ENCODE measurements at regions not wholly inside any gene's neighbourhood (a gene's known extent, or its start where the extent isn't known, plus 50 kb on each side); places are given as distances from the start of the nearest gene placed in this dataset.
"Not testable (repeated sequence)": the region's sequence is repeated elsewhere in the genome, so short reads cannot be mapped to it uniquely, and the experiment has no call there.

GRCh38 chr2:122341007-122341406, 585.6 kb downstream of the TSN start:
- Mint-ChIP-seq H3K36me3 (ENCODE audit: low read depth) (no peaks in the 10 kb centered on the region), H3K4me3 (no peak overlapping the region), H3K27me3 (ENCODE audit: low read depth) (no peaks in the 10 kb centered on the region), H3K9me3 (no peaks in the 10 kb centered on the region), H3K4me1 (ENCODE audit: low read depth) (no peaks in the 10 kb centered on the region), H3K27ac (no peak overlapping the region)

GRCh38 chr2:122352151-122352550, 596.7 kb downstream of the TSN start:
- H3K36me3 Mint-ChIP-seq (ENCODE audit: low read depth); H3K4me3 Mint-ChIP-seq; H3K9me3 Mint-ChIP-seq; H3K27me3 Mint-ChIP-seq (ENCODE audit: low read depth); H3K4me1 Mint-ChIP-seq (ENCODE audit: low read depth); H3K27ac Mint-ChIP-seq: not testable (repeated sequence)

DNA sequence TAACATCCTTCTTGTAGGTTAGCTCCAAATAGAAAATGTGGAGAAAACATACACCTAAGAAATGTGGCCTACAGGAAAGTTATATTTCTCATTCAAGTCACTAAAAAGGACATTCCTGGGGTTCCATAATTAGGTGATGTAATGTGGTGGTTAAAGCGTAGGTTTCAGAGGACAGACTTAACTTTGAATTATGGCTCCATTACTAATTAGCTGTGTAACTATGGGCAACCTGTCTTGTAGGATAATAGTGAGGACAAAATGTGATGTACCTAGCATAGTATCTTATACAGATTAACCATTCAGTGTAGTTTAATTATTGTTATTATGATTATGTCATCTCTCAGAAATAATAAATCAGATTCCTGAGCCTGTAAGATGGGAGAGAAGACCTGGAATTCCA, 602.5 kb downstream of the TSN start:
- no peaks in the 10 kb centered on the region for H3K27me3 Mint-ChIP-seq (ENCODE audit: low read depth)
- no peaks in the 10 kb centered on the region for H3K4me1 Mint-ChIP-seq (ENCODE audit: low read depth)
- no peak overlapping the region for H3K4me3 Mint-ChIP-seq
- H3K9me3 Mint-ChIP-seq = no peaks in the 10 kb centered on the region
- no peak overlapping the region for H3K27ac Mint-ChIP-seq
- no peaks in the 10 kb centered on the region for H3K36me3 Mint-ChIP-seq (ENCODE audit: low read depth)

GRCh38 chr2:122358729-122359128, 603.3 kb downstream of the TSN start:
- H3K36me3 Mint-ChIP-seq (ENCODE audit: low read depth) = no peaks in the 10 kb centered on the region
- H3K4me1 Mint-ChIP-seq (ENCODE audit: low read depth) = no peaks in the 10 kb centered on the region
- H3K27ac Mint-ChIP-seq = no peak overlapping the region
- H3K27me3 Mint-ChIP-seq (ENCODE audit: low read depth) = no peaks in the 10 kb centered on the region
- no peak overlapping the region for H3K4me3 Mint-ChIP-seq
- H3K9me3 Mint-ChIP-seq = no peaks in the 10 kb centered on the region

DNA sequence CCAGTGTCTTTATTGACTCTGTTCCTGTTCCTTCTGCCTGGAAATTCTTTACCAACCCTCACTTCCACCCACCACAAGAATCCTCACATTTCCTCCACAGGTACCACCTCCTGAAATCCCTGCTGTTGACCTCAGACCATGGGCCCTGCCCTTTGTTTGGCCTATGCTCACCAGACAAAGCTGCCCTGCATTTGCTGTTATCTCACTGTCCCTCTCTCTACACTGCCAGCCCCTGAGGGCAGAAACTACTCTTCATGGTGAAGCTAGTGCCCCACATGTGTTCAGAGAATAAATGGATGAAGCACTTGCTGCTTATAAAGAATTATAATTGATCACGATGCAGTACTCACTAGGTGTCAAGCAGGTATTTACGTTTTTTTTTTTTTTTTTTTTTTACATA, 608.4 kb downstream of the TSN start:
- H3K27me3 Mint-ChIP-seq (ENCODE audit: low read depth) = no peaks in the 10 kb centered on the region
- no peaks in the 10 kb centered on the region for H3K9me3 Mint-ChIP-seq
- H3K36me3 Mint-ChIP-seq (ENCODE audit: low read depth) = no peaks in the 10 kb centered on the region
- no peaks in the 10 kb centered on the region for H3K4me1 Mint-ChIP-seq (ENCODE audit: low read depth)
- no peak overlapping the region for H3K4me3 Mint-ChIP-seq
- H3K27ac Mint-ChIP-seq = no peak overlapping the region

DNA sequence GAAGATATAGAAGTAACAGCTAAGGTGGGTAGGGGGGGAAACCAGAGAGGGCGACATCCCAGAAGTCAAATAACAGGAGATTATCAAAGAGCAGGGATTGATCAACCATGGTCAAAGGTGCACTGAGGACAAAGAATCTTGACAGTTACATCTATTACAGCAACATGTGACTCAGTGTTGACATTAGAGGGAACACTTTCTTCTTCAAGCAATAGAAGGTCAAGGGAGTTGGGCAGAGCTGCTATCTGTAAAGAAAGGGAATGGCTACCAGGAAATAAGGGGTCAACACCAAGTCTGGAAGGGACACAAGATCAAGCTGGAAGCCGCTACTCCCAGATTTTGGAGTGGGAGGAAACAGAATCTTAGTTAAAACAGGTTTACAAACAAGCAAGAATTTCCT, 611.0 kb downstream of the TSN start:
- no peak overlapping the region for H3K27ac Mint-ChIP-seq
- H3K36me3 Mint-ChIP-seq (ENCODE audit: low read depth) = no peaks in the 10 kb centered on the region
- H3K4me3 Mint-ChIP-seq = no peak overlapping the region

DNA sequence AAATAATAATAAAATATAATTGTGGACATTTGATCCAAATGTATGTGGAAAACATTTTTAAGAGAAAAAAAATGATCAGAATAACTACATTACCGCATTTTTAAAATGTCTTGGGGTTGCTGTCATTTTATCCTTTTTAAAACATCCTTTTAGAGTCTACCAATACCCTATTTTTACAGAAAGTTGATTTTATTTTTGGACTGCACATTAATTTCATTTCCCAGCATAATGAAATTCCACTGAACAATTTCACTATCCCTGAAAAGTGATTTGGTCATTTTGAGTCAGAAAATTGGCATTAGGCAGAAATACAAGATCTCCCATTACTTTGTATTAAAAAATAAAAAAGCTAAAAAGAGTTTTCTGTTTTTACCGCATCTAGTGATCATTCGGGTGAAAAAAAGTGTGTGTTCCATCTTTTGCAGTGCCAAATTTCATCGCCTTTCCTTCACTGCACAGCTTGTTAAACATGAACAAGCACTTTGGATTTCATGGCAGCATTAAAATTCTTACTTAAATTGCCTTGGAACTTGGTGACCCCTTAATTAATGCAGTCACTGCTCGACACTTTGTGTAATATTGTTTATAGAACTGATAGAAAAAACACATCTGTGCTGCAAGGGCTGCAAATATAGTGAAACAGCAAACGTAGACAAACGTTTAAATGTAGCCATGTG, 611.7 kb downstream of the TSN start:
- Mint-ChIP-seq H3K27me3 (ENCODE audit: low read depth) (no peaks in the 10 kb centered on the region), H3K4me1 (ENCODE audit: low read depth) (no peaks in the 10 kb centered on the region), H3K4me3 (no peak overlapping the region)

More for the DNA sequence above, 611.0 kb downstream of the TSN start:
- Mint-ChIP-seq H3K9me3 (no peaks in the 10 kb centered on the region), H3K4me1 (ENCODE audit: low read depth) (no peaks in the 10 kb centered on the region), H3K27me3 (ENCODE audit: low read depth) (no peaks in the 10 kb centered on the region)

GRCh38 chr2:122367646-122368010, 612.2 kb downstream of the TSN start:
- no peak overlapping the region for H3K27ac Mint-ChIP-seq
- no peaks in the 10 kb centered on the region for H3K27me3 Mint-ChIP-seq (ENCODE audit: low read depth)
- H3K4me3 Mint-ChIP-seq = no peak overlapping the region
- H3K9me3 Mint-ChIP-seq = no peaks in the 10 kb centered on the region
- H3K4me1 Mint-ChIP-seq (ENCODE audit: low read depth) = no peaks in the 10 kb centered on the region
- no peaks in the 10 kb centered on the region for H3K36me3 Mint-ChIP-seq (ENCODE audit: low read depth)

More for the DNA sequence above, 611.7 kb downstream of the TSN start:
- Mint-ChIP-seq H3K36me3 (ENCODE audit: low read depth) (no peaks in the 10 kb centered on the region), H3K9me3 (no peaks in the 10 kb centered on the region), H3K27ac (no peak overlapping the region)

GRCh38 chr2:122368576-122369243, 613.3 kb downstream of the TSN start:
- no peaks in the 10 kb centered on the region for H3K36me3 Mint-ChIP-seq (ENCODE audit: low read depth)

DNA sequence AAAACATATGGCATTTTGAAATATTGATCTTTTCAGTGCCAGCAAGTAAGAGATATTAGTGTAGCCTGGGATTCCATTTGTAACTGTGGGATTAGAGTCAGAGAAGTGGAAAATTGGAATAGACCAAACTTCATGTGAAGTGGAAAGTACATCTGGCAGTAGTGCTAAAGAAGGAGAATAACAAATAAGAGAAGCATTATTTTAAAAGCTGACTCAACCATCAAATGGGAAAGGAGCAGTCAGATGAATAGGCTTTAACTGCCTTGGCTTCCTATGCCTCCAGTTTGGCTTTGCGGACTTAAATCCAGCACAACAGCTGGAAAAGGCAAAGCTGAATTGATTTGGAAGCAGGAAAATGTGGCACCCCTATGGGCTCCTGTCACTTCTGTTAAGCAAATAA, 623.1 kb downstream of the TSN start:
- Mint-ChIP-seq H3K36me3 (ENCODE audit: low read depth) (no peaks in the 10 kb centered on the region), H3K27ac (no peak overlapping the region), H3K27me3 (ENCODE audit: low read depth) (no peaks in the 10 kb centered on the region), H3K4me3 (no peak overlapping the region), H3K9me3 (no peaks in the 10 kb centered on the region), H3K4me1 (ENCODE audit: low read depth) (no peaks in the 10 kb centered on the region)

More at GRCh38 chr2:122368576-122369243, 613.3 kb downstream of the TSN start:
- Mint-ChIP-seq H3K4me1 (ENCODE audit: low read depth) (no peaks in the 10 kb centered on the region), H3K27me3 (ENCODE audit: low read depth) (no peaks in the 10 kb centered on the region), H3K4me3 (no peak overlapping the region), H3K27ac (no peak overlapping the region), H3K9me3 (no peaks in the 10 kb centered on the region)

- Mint-ChIP-seq H3K27ac (no peak overlapping the region), H3K27me3 (ENCODE audit: low read depth) (no peaks in the 10 kb centered on the region), H3K4me3 (no peak overlapping the region), H3K9me3 (peaks cover 7% of the 10 kb centered on the region), H3K36me3 (ENCODE audit: low read depth) (no peaks in the 10 kb centered on the region), H3K4me1 (ENCODE audit: low read depth) (no peaks in the 10 kb centered on the region)
These were observed 629.4 kb downstream of the TSN start for GRCh38 chr2:122384768-122385333.

- no peaks in the 10 kb centered on the region for H3K27me3 Mint-ChIP-seq (ENCODE audit: low read depth)
- H3K4me3 Mint-ChIP-seq = no peak overlapping the region
- no peak overlapping the region for H3K27ac Mint-ChIP-seq
- H3K9me3 Mint-ChIP-seq = peaks cover 10% of the 10 kb centered on the region
- no peaks in the 10 kb centered on the region for H3K36me3 Mint-ChIP-seq (ENCODE audit: low read depth)
- H3K4me1 Mint-ChIP-seq (ENCODE audit: low read depth) = no peaks in the 10 kb centered on the region
These were observed 632.8 kb downstream of the TSN start for GRCh38 chr2:122388208-122388607.

- Mint-ChIP-seq H3K4me1 (ENCODE audit: low read depth) (no peaks in the 10 kb centered on the region), H3K36me3 (ENCODE audit: low read depth) (no peaks in the 10 kb centered on the region), H3K27ac (no peak overlapping the region), H3K27me3 (ENCODE audit: low read depth) (no peaks in the 10 kb centered on the region), H3K9me3 (peaks cover 10% of the 10 kb centered on the region), H3K4me3 (no peak overlapping the region)
These were observed 634.2 kb downstream of the TSN start for GRCh38 chr2:122389694-122390093.

DNA sequence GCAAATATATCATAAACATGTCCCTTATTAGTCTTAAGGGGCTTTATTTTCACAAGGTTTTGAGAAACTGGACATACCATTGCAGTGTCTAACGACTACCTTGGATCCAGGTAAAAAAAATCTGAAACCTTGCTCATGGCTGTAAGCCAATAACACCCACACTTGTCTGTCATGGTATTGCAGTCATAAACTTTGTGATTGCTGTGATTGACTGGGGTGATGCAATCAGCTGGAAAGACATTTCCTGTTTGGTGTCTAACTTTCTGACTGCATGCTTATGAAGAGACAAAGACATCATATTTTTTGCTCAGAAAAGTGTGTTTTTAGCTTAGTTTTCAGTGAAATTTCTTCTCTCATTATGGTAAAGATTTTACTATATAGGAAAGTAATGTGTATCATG, 635.0 kb downstream of the TSN start:
- Mint-ChIP-seq H3K4me3 (no peak overlapping the region), H3K4me1 (ENCODE audit: low read depth) (no peaks in the 10 kb centered on the region), H3K27ac (no peak overlapping the region)

GRCh38 chr2:122391726-122392125, 636.3 kb downstream of the TSN start:
- peaks cover 10% of the 10 kb centered on the region for H3K9me3 Mint-ChIP-seq
- H3K27me3 Mint-ChIP-seq (ENCODE audit: low read depth) = no peaks in the 10 kb centered on the region
- H3K4me1 Mint-ChIP-seq (ENCODE audit: low read depth) = peaks cover 2% of the 10 kb centered on the region
- no peak overlapping the region for H3K27ac Mint-ChIP-seq
- H3K36me3 Mint-ChIP-seq (ENCODE audit: low read depth) = no peaks in the 10 kb centered on the region
- H3K4me3 Mint-ChIP-seq = no peak overlapping the region

More for the DNA sequence above, 635.0 kb downstream of the TSN start:
- no peaks in the 10 kb centered on the region for H3K36me3 Mint-ChIP-seq (ENCODE audit: low read depth)
- peaks cover 10% of the 10 kb centered on the region for H3K9me3 Mint-ChIP-seq
- H3K27me3 Mint-ChIP-seq (ENCODE audit: low read depth) = no peaks in the 10 kb centered on the region
